CD4-positive, alpha-beta T cell treated with Interferon alpha-2 for 1 hour (primary cell): ENCODE measurements at regions not wholly inside any gene's neighbourhood (a gene's known extent, or its start where the extent isn't known, plus 50 kb on each side); places are given as distances from the start of the nearest gene placed in this dataset.
"Not testable (repeated sequence)": the region's sequence is repeated elsewhere in the genome, so short reads cannot be mapped to it uniquely, and the experiment has no call there.

Experiments
- DNase-seq, 2 donors: peaks; one replicate each; pipeline ENCODE4 v3.0.0-alpha.2; 2020 to 2022

- no peak for DNase-seq
Measured at GRCh38 chr5:88666761-88667495, 216.1 kb downstream of the MEF2C start.

DNA sequence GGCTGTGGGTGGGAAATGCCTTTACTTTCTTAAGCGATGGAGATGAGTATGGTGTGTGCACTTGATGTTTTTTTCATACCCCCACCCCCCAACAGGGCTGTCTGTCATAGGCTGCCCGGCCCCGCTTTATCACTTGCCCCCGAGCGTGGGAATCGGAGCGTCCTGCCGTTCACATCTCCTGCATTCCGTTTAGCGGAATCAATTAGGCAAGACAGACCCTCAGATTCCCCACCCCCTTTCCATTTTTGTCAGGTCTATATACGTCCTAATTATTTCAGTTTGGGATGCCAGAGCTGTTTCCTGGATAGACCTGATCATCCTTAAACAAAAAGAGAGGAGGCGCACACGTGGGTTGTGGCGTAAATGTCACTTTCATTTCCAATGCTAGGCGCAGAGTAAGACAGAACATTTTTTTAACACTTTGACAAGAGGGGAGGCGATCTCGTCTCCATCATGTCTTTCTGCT is 217.2 kb downstream of the MEF2C start:
- no peak for DNase-seq

- DNase-seq = no peak
Measured at GRCh38 chr5:88664645-88665044, 218.3 kb downstream of the MEF2C start.

- DNase-seq = no peak
Measured at GRCh38 chr5:88663793-88664216, 219.2 kb downstream of the MEF2C start.

DNA sequence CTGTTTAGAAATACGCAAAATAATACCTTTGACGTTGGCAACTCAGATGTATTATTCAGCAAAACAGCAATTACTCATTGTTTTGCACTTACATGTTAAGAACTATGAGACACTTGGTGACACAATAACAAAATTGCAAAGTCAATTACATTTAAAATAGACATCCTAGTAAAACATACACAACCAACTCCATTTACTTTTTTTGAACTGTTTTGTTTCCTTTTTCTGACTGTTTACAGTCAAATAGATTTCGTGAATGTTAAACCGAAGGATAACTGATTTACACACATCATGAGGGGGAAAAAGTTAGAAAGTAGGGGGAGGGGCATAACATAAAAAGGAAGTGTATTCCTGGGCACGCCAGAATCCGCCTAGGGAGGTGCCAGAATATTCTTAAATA is 220.1 kb downstream of the MEF2C start:
- DNase-seq = no peak

GRCh38 chr5:88661806-88662207 is 221.2 kb downstream of the MEF2C start:
- DNase-seq = no peak

- DNase-seq = no peak
Measured at GRCh38 chr5:88660947-88661805, 221.8 kb downstream of the MEF2C start.

DNA sequence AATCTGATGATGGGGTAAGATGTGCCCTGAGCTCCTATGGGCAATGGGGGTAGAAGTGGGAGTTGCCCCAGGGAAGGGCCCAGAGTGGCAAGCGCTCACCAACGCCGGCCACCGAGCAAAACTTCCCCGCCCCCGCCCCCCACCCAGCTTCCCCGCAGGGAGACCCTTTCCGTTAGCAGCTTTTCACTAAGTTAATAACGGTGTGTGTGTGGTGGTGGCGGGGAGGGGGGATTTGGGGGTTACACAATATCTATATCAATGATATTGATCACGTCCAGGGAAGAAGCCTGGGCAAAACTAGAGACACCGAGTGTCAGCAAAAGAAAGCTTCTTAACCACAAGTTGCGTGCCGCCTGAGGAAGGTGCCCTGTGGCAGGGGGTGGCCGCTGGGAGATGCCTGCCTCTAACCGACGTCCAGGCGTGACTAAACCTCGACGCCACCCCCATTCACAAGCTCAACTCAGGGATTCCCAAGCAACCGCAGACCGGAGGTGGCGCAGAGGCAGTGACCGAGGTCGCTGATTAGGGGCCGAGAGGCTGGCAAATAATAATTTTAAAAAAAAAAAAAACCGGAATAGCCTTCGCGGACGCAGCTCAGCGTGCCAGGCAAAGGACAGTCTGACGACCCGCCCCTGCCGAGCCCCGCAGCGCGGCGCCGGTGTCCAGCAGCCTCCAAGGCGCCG is 222.6 kb downstream of the MEF2C start:
- no peak for DNase-seq

GRCh38 chr5:88659529-88660263 is 223.3 kb downstream of the MEF2C start:
- DNase-seq = no peak

DNA sequence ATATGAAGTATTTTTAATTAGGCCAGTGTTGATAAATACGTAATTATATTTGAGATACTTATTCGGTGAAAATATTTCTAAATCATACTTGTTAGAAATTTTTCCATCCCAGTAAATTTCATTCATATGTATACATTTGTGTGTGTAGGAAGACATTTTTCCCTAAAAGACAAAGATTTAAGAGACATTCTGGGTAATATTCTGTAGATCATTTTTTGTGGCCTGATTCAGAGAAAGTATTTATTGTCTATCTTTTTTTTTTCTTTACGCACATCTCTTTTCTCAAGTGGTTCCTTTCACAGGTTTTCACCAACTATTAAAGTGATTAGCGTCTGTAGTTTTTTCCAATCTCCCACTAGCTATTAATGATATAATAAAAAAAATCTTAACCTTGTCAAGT is 224.1 kb downstream of the MEF2C start:
- DNase-seq = no peak

- no peak for DNase-seq
Measured at GRCh38 chr5:88657906-88658775, 224.8 kb downstream of the MEF2C start.

GRCh38 chr5:88657136-88657535 is 225.8 kb downstream of the MEF2C start:
- DNase-seq = no peak

DNA sequence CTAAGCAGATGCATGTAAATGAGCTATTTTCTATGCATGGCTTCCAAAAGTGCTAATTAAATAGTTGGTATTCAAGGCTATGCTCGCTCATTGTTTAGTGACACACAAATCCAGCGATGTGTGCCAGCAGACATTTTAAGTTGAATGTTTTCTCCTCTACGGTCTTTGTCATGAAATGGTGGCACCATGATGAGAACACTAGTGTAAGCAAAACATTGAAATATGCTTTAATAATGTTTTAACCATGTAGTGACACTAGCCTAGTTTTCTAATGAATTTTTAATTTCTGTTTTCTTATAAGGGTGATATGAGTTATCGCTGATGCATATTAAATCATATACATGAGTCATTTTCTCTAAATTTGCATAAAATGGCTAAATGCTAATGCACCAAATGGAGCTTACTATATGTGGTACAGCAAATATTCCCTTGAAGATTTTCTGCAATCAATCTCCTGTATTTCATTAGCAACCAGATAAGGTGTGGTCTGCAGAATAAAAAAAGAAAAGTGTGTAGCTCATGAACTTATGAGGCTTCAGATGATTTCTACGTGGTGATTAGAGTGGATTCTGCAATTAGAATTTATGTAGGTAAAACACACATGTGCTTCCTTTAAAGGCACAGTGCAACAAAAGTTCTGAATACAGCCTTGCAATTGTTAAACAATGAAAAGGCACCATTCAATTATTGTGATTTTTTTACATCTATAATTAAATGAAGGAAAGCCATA is 226.6 kb downstream of the MEF2C start:
- no peak for DNase-seq

DNA sequence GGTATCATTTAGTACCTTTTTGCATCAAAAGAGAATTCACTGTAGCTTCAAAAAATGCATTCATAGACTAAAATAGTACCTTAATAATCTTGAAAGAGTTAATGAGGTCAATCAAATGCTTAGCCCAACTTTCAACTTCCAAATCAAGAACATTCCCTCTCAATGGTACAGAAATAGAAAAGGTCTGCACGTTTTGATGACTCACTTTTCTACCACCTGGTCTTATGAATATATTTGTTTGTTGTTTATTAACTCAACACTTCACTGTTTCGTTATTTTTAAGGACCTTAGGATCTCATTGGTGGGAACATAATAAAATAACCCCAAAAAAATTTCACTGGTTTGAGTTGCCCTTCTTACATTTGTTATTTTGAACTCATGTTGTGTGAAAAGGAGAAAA is 229.5 kb downstream of the MEF2C start:
- DNase-seq = no peak

DNA sequence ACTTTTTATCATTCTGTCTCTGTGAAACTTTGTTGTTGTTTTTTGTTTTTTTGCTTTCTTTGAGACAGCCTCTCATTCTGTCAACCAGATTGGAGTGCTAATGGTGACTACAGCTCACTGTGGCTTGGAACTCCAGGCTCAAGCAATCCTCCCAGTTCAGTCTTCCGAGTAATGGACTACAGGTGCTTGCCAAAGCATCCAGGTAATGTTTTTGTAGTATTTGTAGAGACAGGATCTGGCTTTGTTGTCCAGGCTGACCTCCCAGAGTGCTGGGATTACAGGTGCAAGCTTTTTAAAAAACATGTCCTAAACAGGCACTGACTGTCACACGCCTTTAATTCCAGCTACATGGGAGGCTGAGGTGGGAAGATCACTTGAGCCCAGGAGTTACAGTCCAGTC is 235.1 kb downstream of the MEF2C start:
- no peak for DNase-seq

GRCh38 chr5:88646866-88647265 is 236.1 kb downstream of the MEF2C start:
- DNase-seq = no peak

DNA sequence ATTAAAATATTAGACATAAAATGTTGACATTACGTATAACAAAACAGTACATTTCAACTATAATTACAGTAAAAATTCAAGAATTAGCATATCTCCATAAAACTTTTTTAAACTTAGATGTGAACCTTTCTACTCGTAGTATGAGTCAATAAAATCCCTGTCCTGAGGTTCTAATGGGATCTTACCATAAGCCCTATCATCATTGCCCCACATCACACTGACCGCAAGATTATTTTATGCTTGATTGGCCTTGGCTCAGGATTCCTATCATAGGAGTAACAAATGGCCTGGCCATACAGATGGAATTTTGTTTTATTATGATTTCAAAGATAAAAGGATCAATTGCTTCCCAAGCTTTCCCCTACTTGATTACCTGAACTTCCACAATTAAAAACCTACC is 238.3 kb downstream of the MEF2C start:
- DNase-seq = no peak

GRCh38 chr5:88643315-88643714 is 239.7 kb downstream of the MEF2C start:
- no peak for DNase-seq

DNA sequence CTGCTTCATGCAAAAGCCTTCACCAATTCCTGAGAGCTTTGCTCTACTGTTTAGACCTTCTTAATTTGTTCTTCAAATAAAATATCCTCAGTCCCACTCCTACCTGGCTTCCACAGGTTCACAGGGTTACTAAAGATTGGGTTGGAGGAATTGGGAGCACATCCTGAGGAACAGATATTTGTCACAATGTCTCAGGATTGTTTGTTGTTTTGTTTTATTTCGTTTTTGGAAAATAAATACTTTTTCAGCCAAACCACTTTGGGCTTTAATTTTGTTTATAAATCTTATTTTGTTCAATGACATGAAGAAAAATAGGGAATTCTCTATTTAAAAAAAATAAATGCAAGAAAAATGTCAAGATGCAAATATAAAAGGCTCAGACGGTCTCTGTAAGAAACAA is 249.0 kb downstream of the MEF2C start:
- no peak for DNase-seq

GRCh38 chr5:88622890-88623289 is 260.1 kb downstream of the MEF2C start:
- not testable (repeated sequence) for DNase-seq

GRCh38 chr5:88615767-88616166 is 267.2 kb downstream of the MEF2C start:
- DNase-seq = not testable (repeated sequence)
